ENCODE measurements at regions not wholly inside any gene's neighbourhood (a gene's known extent, or its start where the extent isn't known, plus 50 kb on each side); places are given as distances from the start of the nearest gene placed in this dataset.

GRCh38 chr1:29524285-29525065 is 288.2 kb downstream of the PTPRU start:
- TF ChIP-seq CTCF (IDR thresholded peaks at IDR 0.05 in 8 of 11, conservative IDR thresholded peaks at IDR 0.05 in 3 of 11): no peak
- no peak for TF ChIP-seq POLR2A (IDR thresholded peaks at IDR 0.05)
- TF ChIP-seq POLR2AphosphoS5 (IDR thresholded peaks at IDR 0.05): no peak

Data from spleen (tissue), 7 donors.